SHP77 (cell line): ENCODE measurements at regions not wholly inside any gene's neighbourhood (a gene's known extent, or its start where the extent isn't known, plus 50 kb on each side); places are given as distances from the start of the nearest gene placed in this dataset.
A peak's percentile ranks its signal among the peaks of the same experiment; 100 is the strongest.
"Not testable (repeated sequence)": the region's sequence is repeated elsewhere in the genome, so short reads cannot be mapped to it uniquely, and the experiment has no call there.

Experiments
- DNase-seq, 2 experiments: peaks; one replicate each; lab custom pipeline; 2025; lab: John Stamatoyannopoulos, UW

GRCh38 chr10:45118929-45119328, 118.2 kb downstream of the ZNF22 start:
- DNase-seq = no peak

- DNase-seq = not testable (repeated sequence)
Observed at GRCh38 chr10:45122180-45122860, 121.6 kb downstream of the ZNF22 start.

- DNase-seq = no peak
Observed at GRCh38 chr10:45135443-45136198, 134.9 kb downstream of the ZNF22 start.

- DNase-seq = no peak
Observed at GRCh38 chr10:45136256-45136655, 135.5 kb downstream of the ZNF22 start.

- no peak for DNase-seq
Observed at GRCh38 chr10:45144326-45145070, 143.8 kb downstream of the ZNF22 start.

GRCh38 chr10:45145143-45145542, 144.4 kb downstream of the ZNF22 start:
- DNase-seq = not testable (repeated sequence)

- no peak for DNase-seq
Observed at GRCh38 chr10:45147000-45147399, 146.3 kb downstream of the ZNF22 start.

GRCh38 chr10:45150997-45151396, 150.3 kb downstream of the ZNF22 start:
- DNase-seq = no peak

GRCh38 chr10:45151467-45152214, 150.9 kb downstream of the ZNF22 start:
- DNase-seq = no peak

- no peak for DNase-seq
Observed at GRCh38 chr10:45152726-45153125, 152.0 kb downstream of the ZNF22 start.

- DNase-seq = no peak
Observed at GRCh38 chr10:45154502-45154901, 153.8 kb downstream of the ZNF22 start.

- DNase-seq = peak in 1 of 2 experiments; percentile 1
Observed at GRCh38 chr10:45155784-45156183, 155.1 kb downstream of the ZNF22 start.

GRCh38 chr10:45160271-45160670, 155.1 kb downstream of the OR13A1 start:
- no peak for DNase-seq

- no peak for DNase-seq
Observed at GRCh38 chr10:45163315-45163975, 152.0 kb downstream of the OR13A1 start.

GRCh38 chr10:45175520-45176118, 139.8 kb downstream of the OR13A1 start:
- not testable (repeated sequence) for DNase-seq

- peak; percentile 1 to 3 for DNase-seq
Observed at GRCh38 chr10:45179691-45180090, 135.7 kb downstream of the OR13A1 start.

- DNase-seq = no peak
Observed at GRCh38 chr10:45180507-45180906, 134.9 kb downstream of the OR13A1 start.

- no peak for DNase-seq
Observed at GRCh38 chr10:45180946-45181875, 134.2 kb downstream of the OR13A1 start.

GRCh38 chr10:45183174-45183573, 132.2 kb downstream of the OR13A1 start:
- DNase-seq = no peak
